Raji (cell line): ENCODE measurements at regions not wholly inside any gene's neighbourhood (a gene's known extent, or its start where the extent isn't known, plus 50 kb on each side); places are given as distances from the start of the nearest gene placed in this dataset.

Source experiments
- POLR2A ChIP-seq: IDR thresholded peaks from 2 replicates; pipeline ENCODE4 v1.6.1; 2011; ENCODE audit warnings: low read depth, low read length, control low read depth; ENCODE audit not compliant: insufficient read depth

- TF ChIP-seq POLR2A = no peak
Measured at GRCh38 chr14:53542732-53543131, 389.6 kb upstream of the DDHD1 start.

DNA sequence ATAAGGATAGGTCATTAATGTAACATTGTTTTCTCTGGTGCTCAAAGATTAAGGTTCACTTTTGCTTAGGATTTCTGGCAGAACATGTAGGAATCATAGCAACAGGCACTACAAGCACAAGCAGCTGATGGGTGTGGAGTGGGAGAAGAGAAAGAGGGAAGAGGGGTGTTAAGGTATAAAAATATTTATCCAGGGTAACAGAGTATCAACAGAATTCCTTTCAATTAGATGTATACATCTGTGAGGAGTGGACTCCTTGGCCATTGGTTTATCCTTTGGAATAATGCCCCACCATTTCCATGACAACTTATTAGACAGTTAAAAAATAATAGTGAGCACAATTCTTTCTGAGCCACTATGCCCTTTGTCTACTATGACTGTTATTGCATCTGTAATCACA lies 388.3 kb upstream of the DDHD1 start:
- TF ChIP-seq POLR2A = no peak

DNA sequence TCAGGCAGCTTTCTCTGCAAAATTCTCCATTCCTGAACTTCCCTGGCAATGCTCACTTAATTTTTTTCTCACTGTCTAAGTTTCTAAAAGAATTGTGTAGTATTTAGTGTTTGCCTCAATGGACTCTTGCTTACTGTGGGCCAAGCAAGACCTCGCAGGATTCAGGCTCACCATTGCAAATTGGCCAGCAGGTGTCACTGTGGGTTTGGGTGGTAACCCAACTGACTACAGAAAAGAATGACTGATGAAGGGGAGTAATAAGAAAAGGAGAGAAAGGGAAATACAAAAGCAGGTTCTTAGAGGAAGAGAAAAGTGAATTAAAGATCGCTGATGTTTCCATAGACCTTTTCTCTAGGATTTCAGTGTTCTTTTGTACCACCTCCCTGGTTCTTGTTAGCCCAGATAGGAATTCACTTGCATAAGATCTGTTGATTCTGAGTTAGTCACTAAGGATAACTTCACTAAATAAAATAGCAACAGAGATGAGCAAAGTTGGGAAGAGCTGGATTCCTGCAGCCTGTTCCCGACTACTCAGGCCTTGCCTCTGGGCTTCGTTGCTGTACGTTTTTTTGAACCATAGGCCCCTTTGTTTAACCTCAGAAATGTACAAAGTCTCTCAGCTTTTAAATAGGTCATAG lies 386.5 kb upstream of the DDHD1 start:
- TF ChIP-seq POLR2A = no peak

- no peak for TF ChIP-seq POLR2A
Measured at GRCh38 chr14:53538316-53538881, 385.3 kb upstream of the DDHD1 start.

DNA sequence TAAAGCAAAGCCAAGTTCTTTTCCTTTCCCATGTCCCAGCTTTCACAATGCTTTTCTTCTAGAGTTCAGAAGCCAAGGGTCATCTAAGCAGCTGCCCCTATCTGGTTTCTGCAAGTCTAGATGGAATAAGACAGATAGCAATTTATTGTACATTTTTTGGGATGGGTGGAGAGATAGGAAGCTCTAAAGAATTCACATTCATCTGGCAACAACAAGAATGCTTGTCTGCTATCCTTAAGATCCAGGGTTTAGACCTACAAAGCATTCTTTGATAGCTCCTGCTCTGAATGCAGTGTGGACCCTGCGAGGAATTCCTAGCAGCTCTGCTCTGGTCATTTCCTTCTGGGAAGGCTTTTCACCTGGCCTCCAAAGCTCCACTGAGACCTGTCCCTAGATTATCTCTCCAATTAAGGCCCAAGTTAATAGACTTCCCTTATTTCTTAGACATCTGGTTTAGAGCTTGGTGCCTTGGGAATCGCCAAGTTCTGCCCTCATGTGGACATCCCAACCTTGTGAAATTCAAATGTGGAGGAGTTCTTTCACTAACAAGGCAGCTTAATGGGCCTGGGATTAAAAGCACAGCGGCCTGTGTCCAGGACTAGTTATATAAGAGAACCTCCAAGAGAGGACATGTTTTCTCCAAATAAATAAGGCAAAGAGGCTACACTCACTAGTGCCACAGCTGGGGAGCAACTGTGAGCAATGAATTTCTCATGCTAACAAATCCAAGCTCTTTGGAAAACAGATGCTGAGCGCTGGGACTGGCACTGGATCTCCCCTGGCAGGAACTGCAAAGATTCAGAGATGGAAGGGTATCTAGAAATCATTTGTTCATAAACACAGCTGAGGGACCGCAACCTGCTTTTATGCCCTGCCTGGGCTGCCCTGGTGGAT lies 384.5 kb upstream of the DDHD1 start:
- TF ChIP-seq POLR2A = no peak

- TF ChIP-seq POLR2A = no peak
Measured at GRCh38 chr14:53536446-53536845, 383.3 kb upstream of the DDHD1 start.

- no peak for TF ChIP-seq POLR2A
Measured at GRCh38 chr14:53534841-53535240, 381.7 kb upstream of the DDHD1 start.

GRCh38 chr14:53533384-53533970 lies 380.4 kb upstream of the DDHD1 start:
- TF ChIP-seq POLR2A = no peak

DNA sequence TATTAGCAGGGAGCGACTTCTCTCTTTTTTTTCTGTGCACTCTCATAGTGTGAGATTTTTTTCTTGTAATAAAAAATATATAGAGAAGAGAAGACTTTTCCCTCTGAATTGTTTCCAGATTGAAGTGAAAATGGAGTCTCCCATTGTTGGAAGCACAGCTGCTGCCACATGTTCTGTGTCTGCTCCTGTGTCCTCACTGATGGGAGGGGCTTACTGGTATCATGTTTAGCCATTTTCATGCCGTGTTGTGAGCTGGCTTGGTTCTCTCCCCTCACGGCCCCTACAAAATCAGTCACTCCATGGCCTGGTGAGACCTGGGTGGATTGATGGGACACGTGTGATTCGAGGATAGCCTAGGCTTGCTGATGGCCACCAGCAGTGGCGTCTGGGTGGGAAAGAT lies 379.7 kb upstream of the DDHD1 start:
- no peak for TF ChIP-seq POLR2A

- no peak for TF ChIP-seq POLR2A
Measured at GRCh38 chr14:53531730-53532129, 378.6 kb upstream of the DDHD1 start.

DNA sequence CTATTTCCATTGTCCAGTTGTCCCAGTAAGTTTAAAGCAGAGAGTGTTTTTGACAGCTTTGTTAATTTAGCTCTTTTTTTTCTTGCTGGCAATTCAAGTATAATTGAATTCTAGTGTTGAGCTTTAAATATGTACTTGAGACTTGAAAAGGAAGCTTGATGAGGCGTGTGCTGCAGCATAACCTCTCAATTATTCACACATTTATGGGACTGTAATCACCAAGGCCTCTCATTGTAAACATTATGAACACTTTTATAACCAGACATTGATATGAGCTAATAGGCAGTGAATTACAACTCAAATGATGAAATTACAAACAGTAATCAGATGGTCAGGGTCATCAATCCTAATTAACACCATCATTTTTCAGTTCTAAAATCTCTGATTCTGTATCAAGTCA lies 378.0 kb upstream of the DDHD1 start:
- no peak for TF ChIP-seq POLR2A

DNA sequence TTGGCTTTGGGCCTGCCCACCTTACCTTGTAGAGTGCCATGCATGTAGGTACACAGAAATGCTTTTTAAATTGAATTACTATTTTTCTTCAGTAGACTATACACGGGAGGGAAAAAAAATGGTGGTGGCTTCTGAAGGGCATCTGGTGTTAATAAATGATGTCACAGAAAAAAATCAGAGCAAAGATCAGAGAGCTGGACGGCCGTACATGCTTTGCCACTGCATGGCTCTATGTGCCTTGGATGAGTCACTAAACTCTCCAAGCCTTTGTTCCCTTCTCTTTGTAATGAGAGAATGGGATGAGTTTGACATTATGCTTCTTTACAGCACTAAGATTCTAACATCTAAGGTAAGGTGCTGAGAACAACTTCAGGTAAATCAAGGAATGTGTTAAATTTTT lies 376.4 kb upstream of the DDHD1 start:
- no peak for TF ChIP-seq POLR2A

DNA sequence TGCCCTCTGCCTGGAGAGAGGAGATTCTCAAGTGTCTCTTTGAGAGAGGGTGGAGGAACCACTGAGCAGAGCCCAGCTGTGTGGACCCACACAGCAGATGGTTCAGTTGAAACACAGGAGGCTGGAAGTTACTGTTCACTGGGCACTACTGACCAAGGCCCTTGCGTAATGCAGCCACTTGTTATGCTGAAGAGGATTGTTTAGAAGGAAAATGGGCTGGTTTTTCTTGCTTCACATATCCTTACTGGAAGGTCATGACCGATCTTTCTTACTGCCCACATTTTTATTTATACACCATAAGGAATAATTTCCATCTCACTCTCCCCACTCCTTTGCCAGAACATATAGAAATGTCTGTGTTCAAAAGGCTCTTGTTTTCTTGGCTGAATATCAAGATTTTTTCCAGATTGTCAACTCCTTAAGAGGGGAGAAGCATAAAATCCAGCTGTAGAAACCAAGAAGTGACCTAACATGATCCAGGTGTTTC lies 375.1 kb upstream of the DDHD1 start:
- TF ChIP-seq POLR2A = no peak

DNA sequence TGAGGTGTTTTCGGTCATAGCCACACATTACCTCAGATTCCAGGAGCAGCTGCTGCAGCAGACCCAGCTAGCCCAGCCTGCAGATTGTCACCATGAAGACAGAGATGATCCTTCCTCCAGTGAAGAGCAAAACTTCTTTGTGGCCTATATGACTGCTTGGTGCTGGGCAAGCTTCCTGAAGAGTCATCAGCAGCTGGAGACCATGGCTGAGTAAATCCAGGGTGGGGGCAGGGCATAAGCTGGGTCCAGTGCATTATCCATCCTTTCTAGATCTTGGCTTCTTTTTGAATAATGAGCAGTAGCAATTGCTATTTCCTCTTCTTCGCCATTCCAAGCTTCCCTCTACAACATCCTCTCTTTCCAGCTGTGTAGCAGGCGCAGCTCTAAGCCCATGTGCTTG lies 373.1 kb upstream of the DDHD1 start:
- no peak for TF ChIP-seq POLR2A

DNA sequence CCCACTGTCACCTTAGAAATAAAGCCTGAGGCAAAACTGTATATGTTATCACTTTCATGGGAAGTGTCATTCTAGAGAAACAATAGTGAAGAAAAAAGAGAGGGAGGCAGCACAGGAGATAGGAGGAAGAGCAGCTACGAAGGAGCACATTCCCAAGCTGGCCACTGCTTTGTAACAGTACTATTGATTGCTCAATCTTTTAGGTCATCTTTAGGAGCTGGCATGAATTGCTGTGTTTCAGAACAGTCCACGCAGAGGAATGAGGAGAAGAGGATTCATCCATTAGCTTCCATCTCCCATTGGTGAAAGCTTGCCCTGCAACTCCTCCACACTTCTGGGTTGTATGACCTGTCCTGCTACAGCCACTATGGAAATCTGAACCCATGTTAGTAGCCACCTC lies 372.5 kb upstream of the DDHD1 start:
- TF ChIP-seq POLR2A = no peak

DNA sequence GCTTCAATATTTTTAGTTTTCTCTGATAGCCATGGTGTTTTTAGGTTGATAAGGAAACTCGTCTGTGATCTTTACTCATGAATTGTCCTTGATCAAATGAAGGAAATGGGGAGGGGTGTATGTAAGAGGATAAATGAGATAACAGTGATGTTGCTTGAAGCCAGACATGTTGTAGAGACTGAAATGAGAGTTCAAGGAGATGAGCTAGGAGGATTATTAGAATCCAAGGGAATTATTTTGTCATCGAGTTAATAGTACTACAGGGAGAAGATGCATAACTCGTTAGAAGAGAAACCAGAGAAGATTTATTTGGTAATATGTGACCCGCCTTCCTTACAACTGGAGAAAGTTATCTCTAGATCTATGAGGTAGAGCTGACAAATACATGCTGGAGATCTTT lies 371.3 kb upstream of the DDHD1 start:
- TF ChIP-seq POLR2A = no peak
